GM23338 (cell line): ENCODE measurements at regions not wholly inside any gene's neighbourhood (a gene's known extent, or its start where the extent isn't known, plus 50 kb on each side); places are given as distances from the start of the nearest gene placed in this dataset.
A peak's percentile ranks its signal among the peaks of the same experiment; 100 is the strongest.

Experiments used
- ATAC-seq: fragments of 200-7000 bp; cut with Tn5 transposase; 3 replicates; pipeline ENCODE4 v1.9.1; 2020
- DNase-seq: peaks from one replicate; pipeline ENCODE4 v3.0.0-alpha.2; 2015; ENCODE audit warnings: low spot score
- H2AFZ ChIP-seq: fragments of 200-600 bp; sonication (generic); 2 replicates; pipeline ENCODE4 v1.8.0; 2016; ENCODE audit warnings: antibody characterized with exemption, mild to moderate bottlenecking, moderate library complexity
- H3F3A ChIP-seq: fragments of 200-600 bp; sonication (generic); replicated peaks from 2 replicates; pipeline ENCODE4 v1.8.0; 2017; ENCODE audit warnings: antibody characterized with exemption, mixed run types, low read depth
- H3K27ac ChIP-seq: fragments of 200-600 bp; sonication (generic); 2 replicates; pipeline ENCODE4 v1.6.1; 2016; ENCODE audit warnings: low read depth
- H3K27me3 ChIP-seq: fragments of 200-600 bp; sonication (generic); 2 replicates; pipeline ENCODE4 v1.8.0; 2016; ENCODE audit warnings: mild to moderate bottlenecking, mixed run types, moderate library complexity; ENCODE audit not compliant: insufficient read depth
- H3K36me3 ChIP-seq: fragments of 200-600 bp; sonication (generic); 2 replicates; pipeline ENCODE4 v1.8.0; 2016; ENCODE audit warnings: mild to moderate bottlenecking; ENCODE audit not compliant: insufficient read depth
- H3K4me1 ChIP-seq: fragments of 200-600 bp; sonication (generic); 2 replicates; pipeline ENCODE4 v1.8.0; 2016; ENCODE audit warnings: mild to moderate bottlenecking, moderate library complexity; ENCODE audit not compliant: insufficient read depth
- H3K4me2 ChIP-seq: fragments of 200-600 bp; sonication (generic); 2 replicates; pipeline ENCODE4 v1.7.1; 2017; ENCODE audit warnings: mixed run types
- H3K4me3 ChIP-seq: fragments of 200-600 bp; sonication (generic); 2 replicates; pipeline ENCODE4 v1.6.1; 2016; ENCODE audit warnings: mixed run types
- H3K79me2 ChIP-seq: fragments of 200-600 bp; sonication (generic); replicated peaks from 2 replicates; pipeline ENCODE4 v1.8.0; 2017; ENCODE audit warnings: mild to moderate bottlenecking; ENCODE audit not compliant: insufficient read depth
- H3K9me2 ChIP-seq: fragments of 200-600 bp; sonication (generic); 2 replicates; pipeline ENCODE4 v1.8.0; 2017; ENCODE audit not compliant: insufficient read depth
- H4K20me1 ChIP-seq: fragments of 200-600 bp; sonication (generic); replicated peaks from 2 replicates; pipeline ENCODE4 v1.8.0; 2017; ENCODE audit warnings: mild to moderate bottlenecking; ENCODE audit not compliant: insufficient read depth
- H3K27ac Mint-ChIP-seq: 2 replicates; pipeline ENCODE4 v1.8.0; 2020; ENCODE audit warnings: inconsistent platforms, mild to moderate bottlenecking, moderate library complexity, mixed read lengths
- H3K27me3 Mint-ChIP-seq: 3 replicates; pipeline ENCODE4 v1.8.0; 2022; ENCODE audit warnings: low read depth, mild to moderate bottlenecking, moderate library complexity, mixed read lengths, inconsistent platforms; ENCODE audit not compliant: insufficient read depth, poor library complexity
- H3K36me3 Mint-ChIP-seq: 3 replicates; pipeline ENCODE4 v1.8.0; 2021; ENCODE audit warnings: low read depth, mild to moderate bottlenecking, inconsistent platforms, moderate library complexity, mixed read lengths
- H3K4me1 Mint-ChIP-seq: 3 replicates; pipeline ENCODE4 v1.8.0; 2020; ENCODE audit warnings: mild to moderate bottlenecking, inconsistent platforms, mixed read lengths
- H3K4me3 Mint-ChIP-seq: 3 replicates; pipeline ENCODE4 v1.8.0; 2021; ENCODE audit warnings: moderate library complexity, mild to moderate bottlenecking, inconsistent platforms, mixed read lengths
- H3K9me3 Mint-ChIP-seq: 3 replicates; pipeline ENCODE4 v1.8.0; 2020; ENCODE audit warnings: moderate library complexity, mild to moderate bottlenecking, inconsistent platforms, mixed read lengths
- CREB1 ChIP-seq: fragments of 250-450 bp; sonication (Bioruptor Pico); IDR thresholded peaks from 2 replicates; pipeline ENCODE4 v1.5.0; 2020; ENCODE audit warnings: low read depth, mild to moderate bottlenecking, moderate library complexity
- EZH2 ChIP-seq: fragments of 200-600 bp; sonication (generic); IDR thresholded peaks from one replicate; pipeline ENCODE4 v1.8.0; 2017; ENCODE audit warnings: antibody characterized with exemption, mild to moderate bottlenecking, low read depth; ENCODE audit not compliant: unreplicated experiment
- NANOG ChIP-seq: IDR thresholded peaks from 2 replicates; pipeline ENCODE4 v1.6.1; 2016; ENCODE audit warnings: antibody characterized with exemption, borderline replicate concordance
- POLR2AphosphoS5 ChIP-seq: IDR thresholded peaks from 2 replicates; pipeline ENCODE4 v1.6.1; 2016; ENCODE audit warnings: antibody characterized with exemption, low read depth
- STAT1 ChIP-seq: IDR thresholded peaks from one replicate; pipeline ENCODE4 v1.6.1; 2016; ENCODE audit warnings: antibody characterized with exemption; ENCODE audit not compliant: unreplicated experiment
- ZNF114 ChIP-seq: fragments of 250-450 bp; sonication (Bioruptor Pico); IDR thresholded peaks from 2 replicates; pipeline ENCODE4 v1.5.0; 2020; ENCODE audit warnings: mild to moderate bottlenecking, moderate library complexity
- ZNF331 ChIP-seq: fragments of 250-450 bp; sonication (Bioruptor Pico); IDR thresholded peaks from 2 replicates; pipeline ENCODE4 v1.5.0; 2020; ENCODE audit warnings: low read depth, mild to moderate bottlenecking, moderate library complexity
- TF ChIP-seq, protein P1 (sequence below): IDR thresholded peaks from 2 replicates; pipeline ENCODE4 v1.6.1; 2016; ENCODE audit warnings: antibody characterized with exemption
- TF ChIP-seq, protein P2 (sequence below): IDR thresholded peaks from one replicate; pipeline ENCODE4 v1.6.1; 2018; ENCODE audit warnings: antibody characterized with exemption; ENCODE audit not compliant: unreplicated experiment
- TF ChIP-seq, protein P3 (sequence below), 2 experiments: fragments of 200-600 bp in 1 of 2; sonication (generic) in 1 of 2; conservative IDR thresholded peaks; 2 replicates each; pipeline versions ENCODE4 v1.5.1 to v1.6.1; 2016 to 2017; ENCODE audit warnings: antibody characterized with exemption in 2 of 2, low read depth in 2 of 2, mild to moderate bottlenecking in 2 of 2, moderate library complexity in 1 of 2

DNA sequence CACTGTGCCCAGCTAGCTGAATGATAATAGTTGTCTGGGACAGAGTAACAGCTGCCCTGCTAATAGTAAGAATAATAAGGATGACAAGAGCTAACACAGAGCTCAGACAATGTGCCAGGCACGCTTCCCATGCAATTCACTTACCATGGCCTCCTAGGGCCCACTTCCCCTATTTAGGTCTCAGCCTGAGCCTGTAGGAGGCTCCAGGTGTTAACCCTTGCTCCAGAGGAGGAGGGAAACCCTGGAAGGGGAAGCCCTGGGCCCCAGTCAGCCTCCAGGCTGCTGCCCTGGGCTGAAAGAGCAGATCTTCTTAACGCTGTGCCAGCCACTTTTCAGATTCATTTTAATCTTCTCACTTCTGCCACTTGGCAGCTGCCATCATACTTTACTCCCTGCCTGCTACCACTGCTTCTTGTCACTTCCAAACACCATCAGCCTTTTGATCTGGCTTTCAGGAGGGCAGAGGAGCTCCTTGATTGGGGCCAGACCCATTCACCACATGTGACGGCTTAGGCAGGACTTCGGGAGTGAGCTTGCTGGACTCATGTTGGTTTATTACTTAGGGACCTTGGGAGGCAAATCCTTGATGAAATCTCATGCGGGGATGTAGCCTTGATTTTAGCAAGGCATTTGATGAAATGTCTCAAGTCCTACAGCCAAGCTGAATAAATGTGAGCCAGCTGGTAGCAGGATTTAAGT is 66.7 kb upstream of the PARP1 start:
- H3K27me3 ChIP-seq: no peaks in the 10 kb centered on the region
- no peak overlapping the region for H3K4me3 ChIP-seq
- H3K27ac ChIP-seq: no peak overlapping the region
- no peaks in the 10 kb centered on the region for H4K20me1 ChIP-seq
- 0 out of 2 replicates have a peak overlapping the region, but pooled peaks have one; percentile 26 for H3K4me2 ChIP-seq
- no peaks in the 10 kb centered on the region for H3K36me3 ChIP-seq
- no peaks in the 10 kb centered on the region for H3K9me3 Mint-ChIP-seq
- no peak overlapping the region for H3K27ac Mint-ChIP-seq
- no peaks in the 10 kb centered on the region for H3K79me2 ChIP-seq
- ATAC-seq: peak; percentile 96
- H3K9me2 ChIP-seq: no peaks in the 10 kb centered on the region
- no peaks in the 10 kb centered on the region for H3F3A ChIP-seq
- peak; percentile 60 for DNase-seq
- H3K27me3 Mint-ChIP-seq: peaks cover 5% of the 10 kb centered on the region
- H3K4me1 Mint-ChIP-seq: peaks cover 18% of the 10 kb centered on the region
- H3K4me3 Mint-ChIP-seq: no peak overlapping the region; the same call in 2 of the 3 replicates
- TF ChIP-seq, protein P1, sequence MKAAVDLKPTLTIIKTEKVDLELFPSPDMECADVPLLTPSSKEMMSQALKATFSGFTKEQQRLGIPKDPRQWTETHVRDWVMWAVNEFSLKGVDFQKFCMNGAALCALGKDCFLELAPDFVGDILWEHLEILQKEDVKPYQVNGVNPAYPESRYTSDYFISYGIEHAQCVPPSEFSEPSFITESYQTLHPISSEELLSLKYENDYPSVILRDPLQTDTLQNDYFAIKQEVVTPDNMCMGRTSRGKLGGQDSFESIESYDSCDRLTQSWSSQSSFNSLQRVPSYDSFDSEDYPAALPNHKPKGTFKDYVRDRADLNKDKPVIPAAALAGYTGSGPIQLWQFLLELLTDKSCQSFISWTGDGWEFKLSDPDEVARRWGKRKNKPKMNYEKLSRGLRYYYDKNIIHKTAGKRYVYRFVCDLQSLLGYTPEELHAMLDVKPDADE: no peak
- TF ChIP-seq, protein P2, sequence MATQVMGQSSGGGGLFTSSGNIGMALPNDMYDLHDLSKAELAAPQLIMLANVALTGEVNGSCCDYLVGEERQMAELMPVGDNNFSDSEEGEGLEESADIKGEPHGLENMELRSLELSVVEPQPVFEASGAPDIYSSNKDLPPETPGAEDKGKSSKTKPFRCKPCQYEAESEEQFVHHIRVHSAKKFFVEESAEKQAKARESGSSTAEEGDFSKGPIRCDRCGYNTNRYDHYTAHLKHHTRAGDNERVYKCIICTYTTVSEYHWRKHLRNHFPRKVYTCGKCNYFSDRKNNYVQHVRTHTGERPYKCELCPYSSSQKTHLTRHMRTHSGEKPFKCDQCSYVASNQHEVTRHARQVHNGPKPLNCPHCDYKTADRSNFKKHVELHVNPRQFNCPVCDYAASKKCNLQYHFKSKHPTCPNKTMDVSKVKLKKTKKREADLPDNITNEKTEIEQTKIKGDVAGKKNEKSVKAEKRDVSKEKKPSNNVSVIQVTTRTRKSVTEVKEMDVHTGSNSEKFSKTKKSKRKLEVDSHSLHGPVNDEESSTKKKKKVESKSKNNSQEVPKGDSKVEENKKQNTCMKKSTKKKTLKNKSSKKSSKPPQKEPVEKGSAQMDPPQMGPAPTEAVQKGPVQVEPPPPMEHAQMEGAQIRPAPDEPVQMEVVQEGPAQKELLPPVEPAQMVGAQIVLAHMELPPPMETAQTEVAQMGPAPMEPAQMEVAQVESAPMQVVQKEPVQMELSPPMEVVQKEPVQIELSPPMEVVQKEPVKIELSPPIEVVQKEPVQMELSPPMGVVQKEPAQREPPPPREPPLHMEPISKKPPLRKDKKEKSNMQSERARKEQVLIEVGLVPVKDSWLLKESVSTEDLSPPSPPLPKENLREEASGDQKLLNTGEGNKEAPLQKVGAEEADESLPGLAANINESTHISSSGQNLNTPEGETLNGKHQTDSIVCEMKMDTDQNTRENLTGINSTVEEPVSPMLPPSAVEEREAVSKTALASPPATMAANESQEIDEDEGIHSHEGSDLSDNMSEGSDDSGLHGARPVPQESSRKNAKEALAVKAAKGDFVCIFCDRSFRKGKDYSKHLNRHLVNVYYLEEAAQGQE: no peak
- no peak for TF ChIP-seq POLR2AphosphoS5
- H3K4me1 ChIP-seq: peaks cover 10% of the 10 kb centered on the region
- H3K36me3 Mint-ChIP-seq: no peaks in the 10 kb centered on the region
- H2AFZ ChIP-seq: peak overlapping the region; percentile 98

DNA sequence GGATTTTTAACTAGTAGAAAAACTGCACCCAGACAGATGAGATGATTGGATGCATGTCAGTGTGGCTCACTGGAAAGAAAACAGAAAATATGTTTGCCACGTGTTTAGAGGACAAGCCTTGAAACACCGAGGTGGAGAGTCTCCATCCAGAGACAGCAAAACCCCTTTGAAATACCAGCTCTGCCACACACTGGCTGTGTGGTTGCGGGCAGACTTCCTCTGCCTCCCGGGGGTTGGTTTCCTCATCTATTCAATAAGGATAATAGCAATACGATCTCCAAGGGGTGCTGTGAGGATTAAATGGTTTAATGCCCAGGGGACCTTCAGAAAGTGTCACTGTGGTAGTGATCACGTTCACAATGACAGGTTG is 67.2 kb upstream of the PARP1 start:
- peak overlapping the region; percentile 98 for H2AFZ ChIP-seq
- H3K79me2 ChIP-seq: no peaks in the 10 kb centered on the region
- no peaks in the 10 kb centered on the region for H4K20me1 ChIP-seq
- H3K27ac ChIP-seq: no peak overlapping the region
- Mint-ChIP-seq H3K36me3 (no peaks in the 10 kb centered on the region), H3K27me3 (peaks cover 5% of the 10 kb centered on the region), H3K9me3 (no peaks in the 10 kb centered on the region), H3K4me3 (no peak overlapping the region; the same call in 2 of the 3 replicates), H3K27ac (no peak overlapping the region), H3K4me1 (peaks cover 18% of the 10 kb centered on the region)
- DNase-seq (no peak), ATAC-seq (no peak)
- 0 out of 2 replicates have a peak overlapping the region, but pooled peaks have one; percentile 26 for H3K4me2 ChIP-seq
- H3K36me3 ChIP-seq: no peaks in the 10 kb centered on the region
- H3K27me3 ChIP-seq: no peaks in the 10 kb centered on the region
- H3K4me3 ChIP-seq: no peak overlapping the region
- H3K4me1 ChIP-seq: peaks cover 10% of the 10 kb centered on the region
- no peaks in the 10 kb centered on the region for H3K9me2 ChIP-seq
- no peaks in the 10 kb centered on the region for H3F3A ChIP-seq
- TF ChIP-seq, protein P3, sequence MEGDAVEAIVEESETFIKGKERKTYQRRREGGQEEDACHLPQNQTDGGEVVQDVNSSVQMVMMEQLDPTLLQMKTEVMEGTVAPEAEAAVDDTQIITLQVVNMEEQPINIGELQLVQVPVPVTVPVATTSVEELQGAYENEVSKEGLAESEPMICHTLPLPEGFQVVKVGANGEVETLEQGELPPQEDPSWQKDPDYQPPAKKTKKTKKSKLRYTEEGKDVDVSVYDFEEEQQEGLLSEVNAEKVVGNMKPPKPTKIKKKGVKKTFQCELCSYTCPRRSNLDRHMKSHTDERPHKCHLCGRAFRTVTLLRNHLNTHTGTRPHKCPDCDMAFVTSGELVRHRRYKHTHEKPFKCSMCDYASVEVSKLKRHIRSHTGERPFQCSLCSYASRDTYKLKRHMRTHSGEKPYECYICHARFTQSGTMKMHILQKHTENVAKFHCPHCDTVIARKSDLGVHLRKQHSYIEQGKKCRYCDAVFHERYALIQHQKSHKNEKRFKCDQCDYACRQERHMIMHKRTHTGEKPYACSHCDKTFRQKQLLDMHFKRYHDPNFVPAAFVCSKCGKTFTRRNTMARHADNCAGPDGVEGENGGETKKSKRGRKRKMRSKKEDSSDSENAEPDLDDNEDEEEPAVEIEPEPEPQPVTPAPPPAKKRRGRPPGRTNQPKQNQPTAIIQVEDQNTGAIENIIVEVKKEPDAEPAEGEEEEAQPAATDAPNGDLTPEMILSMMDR (conservative IDR thresholded peaks at IDR 0.05; ENCODE audit: low read depth in 2 of 2): no peak
- TF ChIP-seq ZNF331 (CRISPR knock-in tag): no peak
- TF ChIP-seq, protein P1: no peak
- TF ChIP-seq EZH2: no peak
- TF ChIP-seq ZNF114 (CRISPR knock-in tag): no peak
- no peak for TF ChIP-seq STAT1
- TF ChIP-seq CREB1 (CRISPR knock-in tag): no peak
- TF ChIP-seq NANOG: no peak
